ENCODE measurements at regions not wholly inside any gene's neighbourhood (a gene's known extent, or its start where the extent isn't known, plus 50 kb on each side); places are given as distances from the start of the nearest gene placed in this dataset.

- Histone ChIP-seq H3K27me3 (no peaks in the 10 kb centered on the region), H3K36me3 (no peaks in the 10 kb centered on the region), H3K4me3 (no peak overlapping the region), H3K9me3 (no peaks in the 10 kb centered on the region), H3K27ac (no peak overlapping the region), H3K4me1 (no peaks in the 10 kb centered on the region)
- intact Hi-C loops (cut with DNase I) = no loop called here
- no peak for DNase-seq (ENCODE audit: low spot score in 2 of 2)
- no peak for TF ChIP-seq CTCF (IDR thresholded peaks at IDR 0.05)
Measured at GRCh38 chr13:109857803-109858202, 71.4 kb upstream of the IRS2 start.

GRCh38 chr13:109857325-109857724 is 70.9 kb upstream of the IRS2 start:
- no peak for DNase-seq (ENCODE audit: low spot score in 2 of 2)
- Histone ChIP-seq H3K4me3 (no peak overlapping the region), H3K27me3 (no peaks in the 10 kb centered on the region), H3K4me1 (no peaks in the 10 kb centered on the region), H3K9me3 (no peaks in the 10 kb centered on the region), H3K27ac (no peak overlapping the region), H3K36me3 (no peaks in the 10 kb centered on the region)
- TF ChIP-seq CTCF (IDR thresholded peaks at IDR 0.05) = no peak
- intact Hi-C loops (cut with DNase I) = no loop called here

GRCh38 chr13:109856350-109856749 is 70.0 kb upstream of the IRS2 start:
- TF ChIP-seq CTCF (IDR thresholded peaks at IDR 0.05) = no peak
- intact Hi-C loops (cut with DNase I) = no loop called here
- H3K4me1 ChIP-seq = no peaks in the 10 kb centered on the region
- H3K36me3 ChIP-seq = no peaks in the 10 kb centered on the region
- H3K4me3 ChIP-seq = no peak overlapping the region
- H3K27ac ChIP-seq = no peak overlapping the region
- no peak for DNase-seq (ENCODE audit: low spot score in 2 of 2)
- no peaks in the 10 kb centered on the region for H3K9me3 ChIP-seq
- H3K27me3 ChIP-seq = no peaks in the 10 kb centered on the region

GRCh38 chr13:109853153-109853552 is 66.8 kb upstream of the IRS2 start:
- H3K27me3 ChIP-seq = no peaks in the 10 kb centered on the region
- H3K9me3 ChIP-seq = no peaks in the 10 kb centered on the region
- H3K36me3 ChIP-seq = no peaks in the 10 kb centered on the region
- H3K4me1 ChIP-seq = no peaks in the 10 kb centered on the region
- intact Hi-C loops (cut with DNase I) = no loop called here
- no peak for DNase-seq (ENCODE audit: low spot score in 2 of 2)
- H3K4me3 ChIP-seq = no peak overlapping the region
- no peak overlapping the region for H3K27ac ChIP-seq
- TF ChIP-seq CTCF (IDR thresholded peaks at IDR 0.05) = no peak

DNA sequence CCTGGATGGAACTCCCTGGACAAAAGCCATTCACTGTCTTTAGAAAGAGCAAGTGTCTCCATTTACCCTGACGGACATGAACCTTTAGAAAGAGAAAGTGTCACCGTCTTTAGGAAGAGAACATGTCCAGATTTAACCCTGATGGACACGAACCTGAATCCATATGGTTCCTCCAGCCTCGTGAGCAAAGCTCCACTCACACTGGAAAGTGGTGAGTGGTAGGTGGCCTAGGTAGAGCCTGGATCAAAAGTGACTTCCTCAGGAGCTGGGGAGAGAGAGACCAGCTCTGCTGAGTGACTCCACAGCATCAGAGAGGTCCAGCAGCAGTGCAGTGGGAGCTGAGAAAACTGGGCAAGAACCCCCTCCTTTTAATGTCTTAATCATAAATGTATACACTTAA is 59.8 kb upstream of the IRS2 start:
- Histone ChIP-seq H3K9me3 (no peaks in the 10 kb centered on the region), H3K27me3 (no peaks in the 10 kb centered on the region), H3K27ac (no peak overlapping the region), H3K4me3 (no peak overlapping the region), H3K4me1 (no peaks in the 10 kb centered on the region), H3K36me3 (no peaks in the 10 kb centered on the region)
- DNase-seq (ENCODE audit: low spot score in 2 of 2) = no peak
- intact Hi-C loops (cut with DNase I) = no loop called here
- no peak for TF ChIP-seq CTCF (IDR thresholded peaks at IDR 0.05)

DNA sequence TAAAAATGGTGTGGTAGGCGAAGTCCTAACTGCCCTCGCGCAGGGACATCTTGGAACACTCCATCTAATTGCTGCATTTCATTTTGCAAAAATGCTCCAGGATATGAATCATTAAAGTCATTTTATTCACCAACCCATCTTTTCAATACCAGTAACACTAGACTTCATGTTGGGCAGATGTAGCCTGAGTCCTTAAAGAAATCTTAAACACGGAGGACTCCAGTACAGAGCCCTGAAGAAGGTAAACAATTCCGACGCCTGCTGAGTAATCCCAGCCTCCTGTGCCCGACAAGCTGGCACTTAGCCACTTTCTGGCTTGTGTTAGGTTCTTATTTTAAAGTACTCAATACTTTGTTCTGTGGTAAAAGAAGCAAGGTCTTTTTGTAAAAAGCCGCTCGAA is 58.0 kb upstream of the IRS2 start:
- no peak for TF ChIP-seq CTCF (IDR thresholded peaks at IDR 0.05)
- DNase-seq (ENCODE audit: low spot score in 2 of 2) = no peak
- intact Hi-C loops (cut with DNase I) = no loop called here
- H3K4me3 ChIP-seq = peak overlapping the region in 1 of 2 donors; percentile 8
- no peaks in the 10 kb centered on the region for H3K36me3 ChIP-seq
- H3K9me3 ChIP-seq = no peaks in the 10 kb centered on the region
- no peaks in the 10 kb centered on the region for H3K27me3 ChIP-seq
- peak overlapping the region in 1 of 2 donors; percentile 29 for H3K27ac ChIP-seq
- H3K4me1 ChIP-seq = no peaks in the 10 kb centered on the region

Measured in ascending aorta (tissue), 2 donors.